CD14-positive monocyte (primary cell): ENCODE measurements at regions not wholly inside any gene's neighbourhood (a gene's known extent, or its start where the extent isn't known, plus 50 kb on each side); places are given as distances from the start of the nearest gene placed in this dataset.

Experiments used
- DNase-seq, 3 donors: peaks; one replicate each; pipeline ENCODE4 v3.0.0-alpha.2; 2011 to 2022
- H2AFZ ChIP-seq: 2 replicates; pipeline ENCODE4 v1.6.0; 2012; ENCODE audit warnings: mild to moderate bottlenecking, low read depth, low read length, inconsistent platforms; ENCODE audit not compliant: insufficient read depth, poor library complexity, severe bottlenecking
- H3K27ac ChIP-seq, 2 donors: 1 replicate in 1 of 2; 2 replicates in 1 of 2; pipeline ENCODE4 v1.5.1; 2012 to 2013; ENCODE audit warnings: low read length in 2 of 2, control low read depth in 1 of 2, inconsistent platforms in 1 of 2, low read depth in 1 of 2, mild to moderate bottlenecking in 1 of 2
- H3K27me3 ChIP-seq, 2 donors: one replicate each; pipeline versions ENCODE4 v1.6.0 to v1.6.1; 2011 to 2013; ENCODE audit warnings: low read length in 2 of 2; ENCODE audit not compliant: control insufficient read depth in 2 of 2, insufficient read depth in 2 of 2
- H3K36me3 ChIP-seq, 2 donors: replicated peaks in 1 of 2; 1 replicate in 1 of 2; 2 replicates in 1 of 2; pipeline versions ENCODE4 v1.5.1 to v1.6.1; 2012 to 2013; ENCODE audit warnings: low read length in 2 of 2, control low read depth in 1 of 2, inconsistent platforms in 1 of 2, mild to moderate bottlenecking in 1 of 2; ENCODE audit not compliant: insufficient read depth in 2 of 2, control insufficient read depth in 1 of 2
- H3K4me1 ChIP-seq, 2 donors: 1 replicate in 1 of 2; 2 replicates in 1 of 2; pipeline versions ENCODE4 v1.5.1 to v1.6.1; 2012 to 2013; ENCODE audit warnings: low read length in 2 of 2, control low read depth in 1 of 2, inconsistent platforms in 1 of 2, mild to moderate bottlenecking in 1 of 2, moderate library complexity in 1 of 2; ENCODE audit not compliant: insufficient read depth in 2 of 2, control insufficient read depth in 1 of 2
- H3K4me2 ChIP-seq: replicated peaks from 2 replicates; pipeline ENCODE3; 2012; ENCODE audit warnings: low read length, moderate library complexity, mild to moderate bottlenecking; ENCODE audit not compliant: poor library complexity, severe bottlenecking; ENCODE audit errors: extremely low read depth
- H3K4me3 ChIP-seq, 3 experiments: fragments of 200-600 bp in 1 of 3; sonication (generic) in 1 of 3; replicated peaks in 1 of 3; 1 replicate in 2 of 3; 2 replicates in 1 of 3; pipeline ENCODE4 v1.5.1; 2011 to 2013; ENCODE audit warnings: low read length in 3 of 3, mild to moderate bottlenecking in 3 of 3, control low read depth in 2 of 3, low read depth in 2 of 3, inconsistent platforms in 1 of 3, moderate library complexity in 1 of 3
- H3K79me2 ChIP-seq: 2 replicates; pipeline ENCODE4 v1.6.0; 2012; ENCODE audit warnings: mild to moderate bottlenecking, control low read depth, inconsistent platforms, low read length, moderate library complexity; ENCODE audit not compliant: insufficient read depth
- H3K9ac ChIP-seq: 2 replicates; pipeline ENCODE4 v1.6.0; 2017; ENCODE audit warnings: low read length, mild to moderate bottlenecking; ENCODE audit not compliant: insufficient read depth, poor library complexity, severe bottlenecking
- H3K9me3 ChIP-seq, 2 donors: replicated peaks in 1 of 2; 1 replicate in 1 of 2; 2 replicates in 1 of 2; pipeline versions ENCODE4 v1.5.1 to v1.6.1; 2012 to 2013; ENCODE audit warnings: low read length in 2 of 2, control low read depth in 1 of 2; ENCODE audit not compliant: control insufficient read depth in 1 of 2, insufficient read depth in 1 of 2
- H4K20me1 ChIP-seq: 2 replicates; pipeline ENCODE4 v1.6.0; 2012; ENCODE audit warnings: mild to moderate bottlenecking, low read length, control low read depth, moderate library complexity; ENCODE audit not compliant: insufficient read depth
- H3K27ac Mint-ChIP-seq, 7 donors: one replicate each; pipeline ENCODE4 v1.8.0; 2020; ENCODE audit warnings: mild to moderate bottlenecking in 7 of 7, mixed read lengths in 7 of 7, moderate library complexity in 6 of 7, inconsistent platforms in 2 of 7
- H3K27me3 Mint-ChIP-seq, 3 donors: one replicate each; pipeline ENCODE4 v1.8.0; 2021 to 2022; ENCODE audit warnings: low read depth in 3 of 3, mild to moderate bottlenecking in 3 of 3, mixed read lengths in 3 of 3, moderate library complexity in 3 of 3, inconsistent platforms in 1 of 3
- H3K36me3 Mint-ChIP-seq, 2 donors: one replicate each; pipeline ENCODE4 v1.8.0; 2020; ENCODE audit warnings: mixed read lengths in 2 of 2, inconsistent platforms in 1 of 2, mild to moderate bottlenecking in 1 of 2
- H3K4me1 Mint-ChIP-seq: one replicate; pipeline ENCODE4 v1.8.0; 2020; ENCODE audit warnings: mild to moderate bottlenecking, mixed read lengths
- H3K4me3 Mint-ChIP-seq, 2 donors: one replicate each; pipeline ENCODE4 v1.8.0; 2020; ENCODE audit warnings: mild to moderate bottlenecking in 2 of 2, mixed read lengths in 2 of 2, moderate library complexity in 1 of 2
- H3K9me3 Mint-ChIP-seq, 7 donors: one replicate each; pipeline ENCODE4 v1.8.0; 2020 to 2022; ENCODE audit warnings: mixed read lengths in 7 of 7, mild to moderate bottlenecking in 6 of 7, moderate library complexity in 6 of 7, inconsistent platforms in 2 of 7
- CTCF ChIP-seq: fragments of 200-600 bp; IDR thresholded peaks from one replicate; pipeline ENCODE4 v1.8.0; 2022; ENCODE audit warnings: antibody characterized with exemption, mild to moderate bottlenecking
- WGBS: methylation state at CpG from one replicate; pipeline ENCODE4 v1.1.5; 2013; ENCODE audit warnings: missing lambda C conversion rate; ENCODE audit not compliant: insufficient coverage; 5-methylcytosine and 5-hydroxymethylcytosine counted together
- intact Hi-C, 2 donors: fragments of 100-400 bp; cut with micrococcal nuclease; formaldehyde crosslinking; loops; one replicate each; pipeline versions ENCODE4 v1.15.0 to v1.15.1; 2023

- Mint-ChIP-seq H3K27me3 (peaks cover 0 to 5% (median 1%) of the 10 kb centered on the region in 3 donors), H3K9me3 (peaks cover 0 to 11% (median 4%) of the 10 kb centered on the region in 7 donors), H3K36me3 (no peaks in the 10 kb centered on the region), H3K4me3 (no peak overlapping the region), H3K4me1 (no peaks in the 10 kb centered on the region), H3K27ac (no peak overlapping the region)
- no peak overlapping the region for H3K9ac ChIP-seq
- no peaks in the 10 kb centered on the region for H3K36me3 ChIP-seq
- no peak for DNase-seq
- intact Hi-C loops, result no loop called here
- no peaks in the 10 kb centered on the region for H3K9me3 ChIP-seq
- no peak overlapping the region for H3K4me2 ChIP-seq
- H3K79me2 ChIP-seq, result no peaks in the 10 kb centered on the region
- no CpG with 5 or more reads among the region's 2 CpGs for WGBS
- H3K4me1 ChIP-seq, result no peaks in the 10 kb centered on the region
- H2AFZ ChIP-seq, result no peak overlapping the region
- no peak overlapping the region for H3K27ac ChIP-seq
- H4K20me1 ChIP-seq, result no peaks in the 10 kb centered on the region
- no peak for TF ChIP-seq CTCF
- H3K4me3 ChIP-seq, result no peak overlapping the region
- H3K27me3 ChIP-seq, result no peaks in the 10 kb centered on the region
These were observed 418.7 kb downstream of the GATA3 start for GRCh38 chr10:8473205-8473604.

GRCh38 chr10:8477300-8477699, 422.8 kb downstream of the GATA3 start:
- no peak overlapping the region for H3K27ac Mint-ChIP-seq
- no CpG with 5 or more reads among the region's 1 CpG for WGBS
- peaks cover 0 to 4% (median 2%) of the 10 kb centered on the region in 3 donors for H3K27me3 Mint-ChIP-seq

More at GRCh38 chr10:8477300-8477699, 422.8 kb downstream of the GATA3 start:
- Histone ChIP-seq H3K9ac (no peak overlapping the region), H4K20me1 (no peaks in the 10 kb centered on the region), H3K9me3 (no peaks in the 10 kb centered on the region), H3K4me2 (no peak overlapping the region), H3K27ac (no peak overlapping the region), H3K36me3 (no peaks in the 10 kb centered on the region), H3K27me3 (no peaks in the 10 kb centered on the region), H3K4me1 (no peaks in the 10 kb centered on the region), H3K4me3 (no peak overlapping the region), H3K79me2 (no peaks in the 10 kb centered on the region), H2AFZ (no peak overlapping the region)
- H3K36me3 Mint-ChIP-seq, result no peaks in the 10 kb centered on the region
- intact Hi-C loops, result no loop called here
- H3K9me3 Mint-ChIP-seq, result peaks cover 0 to 11% (median 3%) of the 10 kb centered on the region in 7 donors
- no peak for TF ChIP-seq CTCF
- H3K4me3 Mint-ChIP-seq, result no peak overlapping the region
- DNase-seq, result no peak
- no peaks in the 10 kb centered on the region for H3K4me1 Mint-ChIP-seq
